Activated B cell treated with CpG ODN at 0.5 μM for 24 hours (primary cell): ENCODE measurements at regions not wholly inside any gene's neighbourhood (a gene's known extent, or its start where the extent isn't known, plus 50 kb on each side); places are given as distances from the start of the nearest gene placed in this dataset.

Source experiments
- ATAC-seq: fragments of 200-7000 bp; cut with Tn5 transposase; one replicate; pipeline ENCODE4 v1.10.0; 2021; ENCODE audit warnings: low read depth, mild to moderate bottlenecking, moderate library complexity
- CTCF ChIA-PET: fragments of 350-600 bp; sonication (Branson Sonifier 250); formaldehyde crosslinking; loops from one replicate; lab custom pipeline; 2021; ENCODE audit warnings: antibody characterized with exemption; lab: Charles Lee
- POLR2A ChIA-PET: fragments of 350-600 bp; sonication (Branson Sonifier 250); formaldehyde crosslinking; loops from one replicate; lab custom pipeline; 2021; ENCODE audit warnings: antibody characterized with exemption; lab: Charles Lee
- DNase-seq: peaks from one replicate; pipeline ENCODE4 v3.0.0; 2022
- H3K27ac Mint-ChIP-seq: one replicate; pipeline ENCODE4 v1.8.0; 2020; ENCODE audit warnings: mixed read lengths
- H3K27me3 Mint-ChIP-seq: one replicate; pipeline ENCODE4 v1.8.0; 2021; ENCODE audit warnings: mixed read lengths
- H3K36me3 Mint-ChIP-seq: one replicate; pipeline ENCODE4 v1.8.0; 2021; ENCODE audit warnings: low read depth, mixed read lengths
- H3K4me1 Mint-ChIP-seq: one replicate; pipeline ENCODE4 v1.8.0; 2021; ENCODE audit warnings: mixed read lengths
- H3K4me3 Mint-ChIP-seq: one replicate; pipeline ENCODE4 v1.8.0; 2020; ENCODE audit warnings: mild to moderate bottlenecking, mixed read lengths
- H3K9me3 Mint-ChIP-seq: one replicate; pipeline ENCODE4 v1.8.0; 2020; ENCODE audit warnings: mixed read lengths
- CTCF ChIP-seq: fragments of 200-600 bp; IDR thresholded peaks from one replicate; pipeline ENCODE4 v1.8.0; 2022; ENCODE audit warnings: antibody characterized with exemption, mild to moderate bottlenecking
- intact Hi-C: fragments of 100-400 bp; cut with micrococcal nuclease; formaldehyde crosslinking; loops from one replicate; pipeline ENCODE4 v1.15.1; 2024

- ChIA-PET POLR2A (no interaction called here), CTCF (no interaction called here)
- Mint-ChIP-seq H3K4me1 (no peaks in the 10 kb centered on the region), H3K4me3 (no peak overlapping the region), H3K36me3 (no peaks in the 10 kb centered on the region), H3K27me3 (no peaks in the 10 kb centered on the region), H3K9me3 (no peaks in the 10 kb centered on the region), H3K27ac (no peak overlapping the region)
- intact Hi-C loops: no loop called here
- TF ChIP-seq CTCF: no peak
- ATAC-seq: no peak
- no peak for DNase-seq
These were observed 143.9 kb upstream of the DIPK2B start for GRCh38 chrX:45344594-45344993.

GRCh38 chrX:45329217-45329616 lies 128.5 kb upstream of the DIPK2B start:
- no peak for ATAC-seq
- H3K4me1 Mint-ChIP-seq: no peaks in the 10 kb centered on the region
- no peaks in the 10 kb centered on the region for H3K27me3 Mint-ChIP-seq
- ChIA-PET CTCF (no interaction called here), POLR2A (no interaction called here)
- no peaks in the 10 kb centered on the region for H3K36me3 Mint-ChIP-seq
- DNase-seq: no peak
- H3K4me3 Mint-ChIP-seq: no peak overlapping the region
- H3K9me3 Mint-ChIP-seq: no peaks in the 10 kb centered on the region
- no peak overlapping the region for H3K27ac Mint-ChIP-seq
- no peak for TF ChIP-seq CTCF
- intact Hi-C loops: no loop called here

GRCh38 chrX:45324941-45325340 lies 124.3 kb upstream of the DIPK2B start:
- ATAC-seq: no peak
- H3K36me3 Mint-ChIP-seq: no peaks in the 10 kb centered on the region
- intact Hi-C loops: no loop called here
- CTCF ChIA-PET: no interaction called here
- no peaks in the 10 kb centered on the region for H3K4me1 Mint-ChIP-seq
- no peaks in the 10 kb centered on the region for H3K9me3 Mint-ChIP-seq
- no peaks in the 10 kb centered on the region for H3K27me3 Mint-ChIP-seq
- H3K27ac Mint-ChIP-seq: no peak overlapping the region
- no peak for DNase-seq
- no peak for TF ChIP-seq CTCF
- POLR2A ChIA-PET: interaction anchor here (0.6 kb wide), 1 partner anchor 1470 kb away, joined by 5 read pairs; no protein-coding TSS in a partner anchor
- H3K4me3 Mint-ChIP-seq: no peak overlapping the region

GRCh38 chrX:45323387-45323786 lies 122.7 kb upstream of the DIPK2B start:
- no peaks in the 10 kb centered on the region for H3K36me3 Mint-ChIP-seq
- H3K9me3 Mint-ChIP-seq: no peaks in the 10 kb centered on the region
- H3K27me3 Mint-ChIP-seq: no peaks in the 10 kb centered on the region
- intact Hi-C loops: loop anchor here (2.0 kb wide), 1 partner anchor 1085 kb away; no protein-coding TSS in a partner anchor
- DNase-seq: no peak
- CTCF ChIA-PET: no interaction called here
- H3K4me1 Mint-ChIP-seq: no peaks in the 10 kb centered on the region
- no peak overlapping the region for H3K4me3 Mint-ChIP-seq
- H3K27ac Mint-ChIP-seq: no peak overlapping the region
- no peak for ATAC-seq
- POLR2A ChIA-PET: no interaction called here
- no peak for TF ChIP-seq CTCF

GRCh38 chrX:45322820-45323219 lies 122.1 kb upstream of the DIPK2B start:
- Mint-ChIP-seq H3K4me3 (no peak overlapping the region), H3K27ac (no peak overlapping the region), H3K4me1 (no peaks in the 10 kb centered on the region), H3K9me3 (no peaks in the 10 kb centered on the region), H3K27me3 (no peaks in the 10 kb centered on the region), H3K36me3 (no peaks in the 10 kb centered on the region)
- intact Hi-C loops: loop anchor here (2.0 kb wide), 1 partner anchor 1086 kb away; no protein-coding TSS in a partner anchor
- no peak for DNase-seq
- no peak for ATAC-seq
- no peak for TF ChIP-seq CTCF
- ChIA-PET POLR2A (no interaction called here), CTCF (interaction anchor here (0.9 kb wide), 1 partner anchor 1085 kb away, joined by 3 read pairs; no protein-coding TSS in a partner anchor)
